Neural cell (in vitro differentiated cells): ENCODE measurements at regions not wholly inside any gene's neighbourhood (a gene's known extent, or its start where the extent isn't known, plus 50 kb on each side); places are given as distances from the start of the nearest gene placed in this dataset.

Experiments
- H2AFZ ChIP-seq: fragments of 200-600, 300-800 bp; sonication (generic), shearing (Covaris generic); 2 replicates; pipeline ENCODE4 v1.6.0; 2014; ENCODE audit warnings: low read depth, mild to moderate bottlenecking, antibody characterized with exemption, low read length, moderate library complexity
- H3F3A ChIP-seq: fragments of 200-600 bp; shearing (Covaris generic); 2 replicates; pipeline ENCODE4 v1.6.1; 2016; ENCODE audit warnings: mild to moderate bottlenecking, moderate library complexity, mixed read lengths, antibody characterized with exemption, low read length; ENCODE audit not compliant: insufficient read depth, poor library complexity, severe bottlenecking
- H3K27ac ChIP-seq: fragments of 200-600, 300-800 bp; sonication (generic), shearing (Covaris generic); 2 replicates; pipeline ENCODE4 v1.5.1; 2014; ENCODE audit warnings: mild to moderate bottlenecking, low read length, moderate library complexity
- H3K27me3 ChIP-seq: fragments of 300-800, 200-600 bp; sonication (generic), shearing (Covaris generic); 2 replicates; pipeline ENCODE4 v1.6.0; 2014; ENCODE audit warnings: mild to moderate bottlenecking, low read depth, low read length, moderate library complexity; ENCODE audit not compliant: insufficient read depth
- H3K36me3 ChIP-seq: fragments of 300-800, 200-600 bp; sonication (generic), shearing (Covaris generic); 2 replicates; pipeline ENCODE4 v1.5.1; 2014; ENCODE audit warnings: mild to moderate bottlenecking, antibody characterized with exemption, low read length, moderate library complexity; ENCODE audit not compliant: insufficient read depth
- H3K4me2 ChIP-seq: fragments of 300-800, 200-600 bp; sonication (generic), shearing (Covaris generic); 2 replicates; pipeline ENCODE4 v1.6.0; 2014; ENCODE audit warnings: mild to moderate bottlenecking, low read length
- H3K4me3 ChIP-seq: fragments of 300-800, 200-600 bp; sonication (generic), shearing (Covaris generic); 2 replicates; pipeline ENCODE4 v1.5.1; 2014; ENCODE audit warnings: mild to moderate bottlenecking, low read length, moderate library complexity
- H3K79me2 ChIP-seq: fragments of 200-600 bp; shearing (Covaris generic); replicated peaks from 2 replicates; pipeline ENCODE4 v1.6.0; 2014; ENCODE audit warnings: mild to moderate bottlenecking, low read length, moderate library complexity; ENCODE audit not compliant: insufficient read depth
- H3K9ac ChIP-seq: fragments of 300-800, 200-600 bp; sonication (generic), shearing (Covaris generic); 2 replicates; pipeline ENCODE4 v1.6.1; 2016; ENCODE audit warnings: mild to moderate bottlenecking, low read length, mixed read lengths
- H3K9me2 ChIP-seq: fragments of 200-600 bp; shearing (Covaris generic); 2 replicates; pipeline ENCODE4 v1.6.1; 2016; ENCODE audit warnings: mild to moderate bottlenecking, low read length, mixed read lengths; ENCODE audit not compliant: insufficient read depth
- H3K9me3 ChIP-seq: fragments of 200-600, 300-800 bp; sonication (generic), shearing (Covaris generic); 2 replicates; pipeline ENCODE4 v1.6.1; 2016; ENCODE audit warnings: mild to moderate bottlenecking, mixed run types, low read length, moderate library complexity, mixed read lengths
- H4K20me1 ChIP-seq: fragments of 200-600 bp; shearing (Covaris generic); 2 replicates; pipeline ENCODE4 v1.6.1; 2016; ENCODE audit warnings: mild to moderate bottlenecking, mixed run types; ENCODE audit not compliant: insufficient read depth
- CTCF ChIP-seq: fragments of 450-650 bp; IDR thresholded peaks from 2 replicates; pipeline ENCODE4 v1.5.1; 2014; ENCODE audit warnings: antibody characterized with exemption, mild to moderate bottlenecking, moderate library complexity; ENCODE audit not compliant: poor library complexity, severe bottlenecking
- EP300 ChIP-seq: fragments of 450-650 bp; conservative IDR thresholded peaks from 2 replicates; pipeline ENCODE4 v1.6.1; 2014; ENCODE audit warnings: antibody characterized with exemption, mild to moderate bottlenecking, moderate library complexity; ENCODE audit not compliant: poor library complexity, severe bottlenecking
- EZH2 ChIP-seq: fragments of 200-600, 300-800 bp; shearing (Covaris generic), sonication (generic); IDR thresholded peaks from 2 replicates; pipeline ENCODE4 v1.6.1; 2014; ENCODE audit warnings: antibody characterized with exemption, low read length, borderline replicate concordance, mild to moderate bottlenecking; ENCODE audit not compliant: insufficient read depth, poor library complexity, severe bottlenecking
- MXI1 ChIP-seq: fragments of 450-650 bp; conservative IDR thresholded peaks from 2 replicates; pipeline ENCODE4 v1.6.1; 2014; ENCODE audit warnings: antibody characterized with exemption, mild to moderate bottlenecking; ENCODE audit not compliant: poor library complexity, severe bottlenecking
- POLR2AphosphoS5 ChIP-seq: IDR thresholded peaks from 2 replicates; pipeline ENCODE4 v1.6.1; 2012
- RAD21 ChIP-seq: fragments of 450-650 bp; conservative IDR thresholded peaks from 2 replicates; pipeline ENCODE4 v1.6.1; 2014; ENCODE audit warnings: antibody characterized with exemption, mild to moderate bottlenecking, moderate library complexity
- REST ChIP-seq: IDR thresholded peaks from 2 replicates; pipeline ENCODE4 v1.6.1; 2012; ENCODE audit warnings: borderline replicate concordance
- SMC3 ChIP-seq: fragments of 450-650 bp; conservative IDR thresholded peaks from 2 replicates; pipeline ENCODE4 v1.6.1; 2014; ENCODE audit warnings: antibody characterized with exemption, mild to moderate bottlenecking, moderate library complexity; ENCODE audit not compliant: poor library complexity
- TAF1 ChIP-seq: IDR thresholded peaks from 2 replicates; pipeline ENCODE4 v1.6.1; 2012; ENCODE audit warnings: low read depth

GRCh38 chr12:27133022-27133590, 50.7 kb upstream of the C12orf71 start:
- Histone ChIP-seq H3K9ac (no peak overlapping the region), H3K79me2 (no peaks in the 10 kb centered on the region), H3K27me3 (no peaks in the 10 kb centered on the region), H3K27ac (no peak overlapping the region), H3F3A (no peaks in the 10 kb centered on the region), H3K9me2 (no peaks in the 10 kb centered on the region), H3K36me3 (no peaks in the 10 kb centered on the region), H2AFZ (no peak overlapping the region), H3K4me3 (no peak overlapping the region), H3K9me3 (no peaks in the 10 kb centered on the region), H3K4me2 (no peak overlapping the region), H4K20me1 (no peaks in the 10 kb centered on the region)
- TF ChIP-seq TAF1 (no peak), SMC3 (no peak), EZH2 (no peak), RAD21 (no peak), EP300 (no peak), CTCF (no peak), REST (no peak), POLR2AphosphoS5 (no peak), MXI1 (no peak)

GRCh38 chr12:27140478-27140969, 58.1 kb upstream of the C12orf71 start:
- no peaks in the 10 kb centered on the region for H4K20me1 ChIP-seq
- H3K27ac ChIP-seq = no peak overlapping the region
- H3K4me2 ChIP-seq = no peak overlapping the region
- no peaks in the 10 kb centered on the region for H3K9me2 ChIP-seq
- H3K9ac ChIP-seq = no peak overlapping the region
- H3K36me3 ChIP-seq = no peaks in the 10 kb centered on the region
- H3K27me3 ChIP-seq = no peaks in the 10 kb centered on the region
- no peaks in the 10 kb centered on the region for H3K79me2 ChIP-seq
- H3F3A ChIP-seq = no peaks in the 10 kb centered on the region
- no peak for TF ChIP-seq CTCF
- no peak for TF ChIP-seq REST
- TF ChIP-seq EZH2 = no peak
- TF ChIP-seq POLR2AphosphoS5 = no peak
- no peak for TF ChIP-seq TAF1
- TF ChIP-seq RAD21 = no peak
- TF ChIP-seq MXI1 = no peak
- no peak for TF ChIP-seq EP300
- TF ChIP-seq SMC3 = no peak
- H3K4me3 ChIP-seq = no peak overlapping the region
- no peak overlapping the region for H2AFZ ChIP-seq
- no peaks in the 10 kb centered on the region for H3K9me3 ChIP-seq
